Hepatocyte (in vitro differentiated cells): ENCODE measurements at regions not wholly inside any gene's neighbourhood (a gene's known extent, or its start where the extent isn't known, plus 50 kb on each side); places are given as distances from the start of the nearest gene placed in this dataset.

Experiments
- DNase-seq: peaks from one replicate; pipeline ENCODE4 v3.0.0-alpha.2; 2016; ENCODE audit warnings: low spot score
- H2AFZ ChIP-seq: fragments of 200-600 bp; sonication (generic); 2 replicates; pipeline ENCODE4 v1.6.0; 2016; ENCODE audit warnings: antibody characterized with exemption, mild to moderate bottlenecking
- H3K27ac ChIP-seq: fragments of 200-600 bp; sonication (generic); 2 replicates; pipeline ENCODE4 v1.5.1; 2016; ENCODE audit warnings: mild to moderate bottlenecking
- H3K27me3 ChIP-seq: fragments of 200-600 bp; sonication (generic); 2 replicates; pipeline ENCODE4 v1.6.1; 2016
- H3K36me3 ChIP-seq: fragments of 200-600 bp; sonication (generic); replicated peaks from 2 replicates; pipeline ENCODE4 v1.5.1; 2016; ENCODE audit warnings: low read depth; ENCODE audit not compliant: insufficient read depth
- H3K4me1 ChIP-seq: fragments of 200-600 bp; sonication (generic); 2 replicates; pipeline ENCODE4 v1.5.1; 2016; ENCODE audit warnings: mild to moderate bottlenecking, moderate library complexity; ENCODE audit not compliant: insufficient read depth
- H3K4me2 ChIP-seq: fragments of 200-600 bp; sonication (generic); 2 replicates; pipeline ENCODE4 v1.6.0; 2016
- H3K4me3 ChIP-seq: fragments of 200-600 bp; sonication (generic); 2 replicates; pipeline ENCODE4 v1.5.1; 2016; ENCODE audit warnings: mild to moderate bottlenecking
- H3K79me2 ChIP-seq: fragments of 200-600 bp; sonication (generic); 2 replicates; pipeline ENCODE4 v1.6.0; 2017; ENCODE audit warnings: mild to moderate bottlenecking
- H3K9me2 ChIP-seq: fragments of 200-600 bp; sonication (generic); replicated peaks from 2 replicates; pipeline ENCODE4 v1.6.0; 2017; ENCODE audit warnings: mild to moderate bottlenecking; ENCODE audit not compliant: insufficient read depth
- H3K9me3 ChIP-seq: fragments of 200-600 bp; sonication (generic); 2 replicates; pipeline ENCODE4 v1.5.1; 2016; ENCODE audit warnings: low read depth, mild to moderate bottlenecking
- H4K20me1 ChIP-seq: fragments of 200-600 bp; sonication (generic); 2 replicates; pipeline ENCODE4 v1.6.0; 2016; ENCODE audit warnings: mild to moderate bottlenecking; ENCODE audit not compliant: insufficient read depth, poor library complexity, severe bottlenecking
- EZH2 ChIP-seq: fragments of 200-600 bp; sonication (generic); IDR thresholded peaks from 2 replicates; pipeline ENCODE4 v1.6.1; 2016; ENCODE audit warnings: antibody characterized with exemption, mild to moderate bottlenecking, borderline replicate concordance
- EZH2phosphoT487 ChIP-seq: fragments of 200-600 bp; sonication (generic); IDR thresholded peaks from one replicate; pipeline ENCODE4 v1.6.1; 2018; ENCODE audit warnings: antibody characterized with exemption, mild to moderate bottlenecking, low read depth, moderate library complexity; ENCODE audit not compliant: unreplicated experiment, severe bottlenecking
- WGBS: methylation state at CpG from one replicate; pipeline ENCODE4 v1.1.6; 2016; ENCODE audit warnings: low lambda C conversion rate; ENCODE audit errors: missing lambda C conversion rate; 5-methylcytosine and 5-hydroxymethylcytosine counted together
- TF ChIP-seq, protein P1 (sequence below): fragments of 200-600 bp; sonication (generic); IDR thresholded peaks from 2 replicates; pipeline ENCODE4 v1.5.1; 2016; ENCODE audit warnings: antibody characterized with exemption, mild to moderate bottlenecking; ENCODE audit not compliant: poor library complexity

GRCh38 chr6:44671333-44671732, 283.8 kb downstream of the CDC5L start:
- Histone ChIP-seq H3K4me3 (no peak overlapping the region), H3K9me3 (no peaks in the 10 kb centered on the region), H3K4me1 (no peaks in the 10 kb centered on the region), H3K36me3 (no peaks in the 10 kb centered on the region), H3K27me3 (peaks cover 9% of the 10 kb centered on the region), H4K20me1 (no peaks in the 10 kb centered on the region), H3K4me2 (no peak overlapping the region), H3K27ac (no peak overlapping the region), H2AFZ (no peak overlapping the region), H3K79me2 (no peaks in the 10 kb centered on the region), H3K9me2 (no peaks in the 10 kb centered on the region)
- WGBS: 74% methylated on average over 3 of the region's 4 CpGs
- TF ChIP-seq EZH2phosphoT487 (no peak), EZH2 (no peak)
- TF ChIP-seq, protein P1, sequence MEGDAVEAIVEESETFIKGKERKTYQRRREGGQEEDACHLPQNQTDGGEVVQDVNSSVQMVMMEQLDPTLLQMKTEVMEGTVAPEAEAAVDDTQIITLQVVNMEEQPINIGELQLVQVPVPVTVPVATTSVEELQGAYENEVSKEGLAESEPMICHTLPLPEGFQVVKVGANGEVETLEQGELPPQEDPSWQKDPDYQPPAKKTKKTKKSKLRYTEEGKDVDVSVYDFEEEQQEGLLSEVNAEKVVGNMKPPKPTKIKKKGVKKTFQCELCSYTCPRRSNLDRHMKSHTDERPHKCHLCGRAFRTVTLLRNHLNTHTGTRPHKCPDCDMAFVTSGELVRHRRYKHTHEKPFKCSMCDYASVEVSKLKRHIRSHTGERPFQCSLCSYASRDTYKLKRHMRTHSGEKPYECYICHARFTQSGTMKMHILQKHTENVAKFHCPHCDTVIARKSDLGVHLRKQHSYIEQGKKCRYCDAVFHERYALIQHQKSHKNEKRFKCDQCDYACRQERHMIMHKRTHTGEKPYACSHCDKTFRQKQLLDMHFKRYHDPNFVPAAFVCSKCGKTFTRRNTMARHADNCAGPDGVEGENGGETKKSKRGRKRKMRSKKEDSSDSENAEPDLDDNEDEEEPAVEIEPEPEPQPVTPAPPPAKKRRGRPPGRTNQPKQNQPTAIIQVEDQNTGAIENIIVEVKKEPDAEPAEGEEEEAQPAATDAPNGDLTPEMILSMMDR: no peak
- no peak for DNase-seq

- WGBS: 78% methylated on average over 3 of the region's 3 CpGs
- TF ChIP-seq EZH2 (no peak), EZH2phosphoT487 (no peak)
- TF ChIP-seq, protein P1: no peak
- Histone ChIP-seq H2AFZ (no peak overlapping the region), H3K27ac (no peak overlapping the region), H3K27me3 (peaks cover 9% of the 10 kb centered on the region), H3K9me2 (no peaks in the 10 kb centered on the region), H4K20me1 (no peaks in the 10 kb centered on the region), H3K9me3 (no peaks in the 10 kb centered on the region), H3K4me1 (no peaks in the 10 kb centered on the region), H3K36me3 (no peaks in the 10 kb centered on the region), H3K79me2 (no peaks in the 10 kb centered on the region), H3K4me2 (no peak overlapping the region), H3K4me3 (no peak overlapping the region)
- no peak for DNase-seq
Measured at GRCh38 chr6:44672086-44672485, 284.6 kb downstream of the CDC5L start.

DNA sequence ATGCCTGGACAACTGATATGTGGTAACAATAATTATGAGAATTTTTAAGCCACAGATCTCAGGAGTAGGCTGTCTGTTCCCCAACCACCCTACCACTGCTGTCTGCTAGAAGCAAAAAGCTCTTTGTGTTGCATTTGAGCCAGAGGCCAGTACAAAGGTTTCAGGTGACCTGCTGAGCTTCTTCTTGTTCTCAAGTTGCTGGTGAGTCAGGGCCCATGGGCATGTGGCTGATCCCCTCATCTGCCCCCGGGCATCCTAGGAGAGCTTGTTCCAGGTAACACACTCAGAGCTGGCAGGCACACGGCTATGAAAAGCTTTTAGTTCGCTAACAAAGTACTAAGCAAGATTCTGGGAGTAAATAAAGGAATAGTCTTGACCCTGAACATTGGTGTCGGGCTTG, 285.3 kb downstream of the CDC5L start:
- Histone ChIP-seq H3K4me3 (no peak overlapping the region), H3K4me2 (no peak overlapping the region), H2AFZ (no peak overlapping the region), H4K20me1 (no peaks in the 10 kb centered on the region), H3K9me3 (no peaks in the 10 kb centered on the region), H3K27me3 (peaks cover 9% of the 10 kb centered on the region), H3K4me1 (no peaks in the 10 kb centered on the region), H3K79me2 (no peaks in the 10 kb centered on the region), H3K9me2 (no peaks in the 10 kb centered on the region), H3K27ac (no peak overlapping the region), H3K36me3 (no peaks in the 10 kb centered on the region)
- TF ChIP-seq EZH2 (no peak), EZH2phosphoT487 (no peak)
- TF ChIP-seq, protein P1: no peak
- DNase-seq: no peak
- WGBS: 78% methylated on average over 4 of the region's 4 CpGs
